HCEC 1CT (cell line): ENCODE measurements at regions not wholly inside any gene's neighbourhood (a gene's known extent, or its start where the extent isn't known, plus 50 kb on each side); places are given as distances from the start of the nearest gene placed in this dataset.

Experiments used
- DNase-seq: peaks from one replicate; pipeline ENCODE4 v3.0.0-alpha.2; 2017

DNA sequence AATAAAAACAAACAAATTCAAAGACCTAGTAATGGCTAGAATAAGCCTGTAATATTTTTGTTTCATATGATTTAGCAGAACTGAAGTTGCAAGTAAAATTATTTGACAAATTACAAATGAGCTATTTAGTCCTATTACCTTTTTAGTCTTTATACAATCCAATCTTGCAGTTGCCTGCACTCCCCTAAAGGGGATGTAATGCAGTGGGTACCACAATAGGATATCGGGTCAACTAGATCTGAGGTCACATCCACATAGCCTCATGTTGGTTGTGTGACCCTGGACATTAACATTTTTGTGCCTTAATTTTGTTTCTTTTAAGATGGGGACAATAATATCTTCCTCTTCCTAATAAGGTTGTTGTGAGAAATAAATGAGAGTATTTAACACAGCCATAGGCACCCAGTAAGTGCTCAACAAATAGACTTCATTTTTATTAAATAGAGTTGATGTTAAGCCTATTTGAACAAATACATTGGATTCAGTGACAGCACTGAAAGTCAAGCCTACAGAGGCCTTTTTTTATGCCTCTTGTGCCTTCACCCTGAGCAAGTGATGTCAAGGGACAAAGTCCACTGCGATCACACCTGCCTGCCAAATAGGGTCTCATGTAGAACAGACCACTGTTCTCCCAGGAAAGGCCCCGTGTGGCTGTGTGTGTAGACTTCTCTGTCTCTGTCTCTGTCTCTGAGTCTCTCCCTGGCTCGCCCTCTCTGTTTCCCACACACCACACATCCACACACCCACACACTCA lies 124.8 kb downstream of the EVX1 start:
- DNase-seq, result no peak

DNA sequence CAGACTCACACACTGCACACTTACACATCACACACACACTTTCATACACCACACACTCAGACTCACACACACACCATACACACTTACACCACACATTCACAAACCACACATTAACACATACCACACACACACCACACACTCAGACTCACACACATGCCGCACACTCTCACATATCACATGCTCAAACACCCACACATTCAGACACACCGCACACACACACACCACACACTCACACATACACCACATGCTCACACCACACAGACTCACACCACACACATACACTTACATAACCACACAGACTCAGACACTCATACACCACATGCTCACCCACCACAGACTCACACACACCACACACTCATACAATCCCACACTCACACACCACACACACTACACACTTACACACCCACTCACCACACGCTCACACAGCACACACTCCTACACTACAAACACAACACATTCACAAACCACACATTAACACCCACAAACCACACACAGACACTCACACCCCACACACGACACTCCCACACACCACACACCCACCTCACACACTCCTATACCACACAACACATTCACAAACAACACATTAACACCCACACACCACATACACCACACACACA lies 125.4 kb downstream of the EVX1 start:
- no peak for DNase-seq

DNA sequence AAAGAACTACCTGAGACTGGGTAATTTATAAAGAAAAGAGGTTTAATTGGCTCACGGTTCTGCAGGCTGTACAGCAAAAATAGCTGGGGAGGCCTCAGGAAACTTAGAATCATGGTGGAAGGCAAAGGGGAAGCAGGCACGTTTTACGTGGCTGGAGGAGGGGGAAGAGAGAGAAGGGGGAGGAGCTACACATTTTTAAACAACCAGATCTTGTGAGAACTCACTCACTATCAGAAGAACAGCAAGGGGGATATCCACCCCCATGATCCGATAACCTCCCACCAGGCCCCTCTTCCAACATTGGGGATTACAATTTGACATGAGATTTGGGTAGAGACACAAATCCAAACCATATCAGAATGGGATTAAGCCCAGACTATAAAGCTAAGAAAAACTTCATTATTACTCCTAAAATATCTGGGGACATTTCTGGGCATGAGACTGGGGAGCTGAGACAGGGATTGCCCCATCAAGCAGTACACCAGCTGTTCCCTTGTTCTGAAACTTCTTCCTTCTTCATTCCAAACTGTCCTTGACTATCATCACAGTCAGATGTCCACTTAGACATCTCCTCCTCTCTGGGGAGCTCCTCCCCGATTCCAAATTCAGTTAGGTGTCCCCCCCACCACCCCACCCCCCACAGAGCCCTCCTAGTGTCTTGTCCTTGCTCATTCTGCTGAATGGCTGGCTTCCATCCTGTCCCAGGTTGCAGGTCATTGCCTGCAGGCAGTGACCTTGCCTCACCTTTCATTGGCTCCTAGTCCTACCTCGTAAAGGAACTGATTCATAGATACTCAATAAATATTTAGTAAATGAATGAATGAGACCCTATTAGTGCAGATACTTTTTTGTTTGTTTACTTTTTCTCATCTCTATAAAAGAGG lies 132.6 kb downstream of the EVX1 start:
- DNase-seq, result no peak

DNA sequence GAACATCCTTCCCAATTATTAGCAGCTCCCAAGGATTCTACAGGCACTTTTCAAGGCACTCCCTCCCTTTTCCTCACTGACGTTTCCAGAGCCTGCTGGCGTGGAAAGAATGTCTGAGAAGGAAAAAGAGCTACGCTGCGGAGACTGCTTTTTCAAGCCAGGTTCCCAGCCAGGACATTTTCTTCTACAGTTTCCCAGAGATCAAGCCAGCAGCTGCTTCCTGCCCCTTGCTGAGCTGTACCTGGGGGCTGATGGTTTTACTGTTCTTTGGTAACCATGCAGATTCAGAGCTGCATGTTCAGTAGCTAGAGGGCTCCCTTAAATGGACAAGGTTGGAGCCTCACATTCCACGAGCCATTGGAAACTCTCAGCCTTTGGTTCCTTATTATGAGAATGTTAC lies 133.4 kb downstream of the EVX1 start:
- no peak for DNase-seq

DNA sequence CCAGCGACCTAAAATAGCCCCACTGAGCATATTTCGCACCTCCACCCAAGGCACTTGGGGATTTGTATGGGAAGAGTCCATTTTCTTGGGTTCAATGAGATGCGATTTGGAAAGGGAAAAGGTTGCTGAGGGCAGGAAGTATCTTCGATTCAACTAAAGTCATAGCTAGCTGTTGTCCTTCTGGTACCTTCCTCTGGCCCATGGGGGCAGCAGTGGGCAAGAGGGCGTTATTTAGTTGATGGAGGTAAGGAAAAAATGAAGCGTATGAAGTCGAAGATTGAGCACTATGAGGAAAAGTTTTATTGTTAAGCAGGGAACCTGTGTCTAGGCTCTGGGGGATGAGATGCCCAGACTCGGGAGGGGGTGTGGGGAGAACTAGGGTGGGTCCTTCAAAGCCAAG lies 135.4 kb downstream of the EVX1 start:
- no peak for DNase-seq

DNA sequence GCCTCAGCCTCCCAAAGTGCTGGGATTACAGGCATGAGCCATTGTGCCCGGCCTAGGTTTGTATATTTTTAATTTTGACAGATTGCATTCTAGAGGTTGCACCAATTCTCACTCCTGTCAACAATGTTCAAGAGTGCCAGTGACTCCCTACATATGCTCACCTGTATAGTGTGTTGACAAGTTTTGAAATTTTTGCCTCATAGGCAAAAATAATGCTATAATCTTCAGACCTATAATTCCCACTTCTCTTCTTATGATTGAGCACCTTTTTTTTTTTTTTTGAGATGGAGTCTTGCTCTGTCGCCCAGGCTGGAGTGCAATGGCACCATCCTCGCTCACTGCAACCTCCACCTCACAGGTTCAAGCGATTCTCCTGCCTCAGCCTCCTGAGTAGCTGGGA lies 139.7 kb downstream of the EVX1 start:
- DNase-seq, result no peak

DNA sequence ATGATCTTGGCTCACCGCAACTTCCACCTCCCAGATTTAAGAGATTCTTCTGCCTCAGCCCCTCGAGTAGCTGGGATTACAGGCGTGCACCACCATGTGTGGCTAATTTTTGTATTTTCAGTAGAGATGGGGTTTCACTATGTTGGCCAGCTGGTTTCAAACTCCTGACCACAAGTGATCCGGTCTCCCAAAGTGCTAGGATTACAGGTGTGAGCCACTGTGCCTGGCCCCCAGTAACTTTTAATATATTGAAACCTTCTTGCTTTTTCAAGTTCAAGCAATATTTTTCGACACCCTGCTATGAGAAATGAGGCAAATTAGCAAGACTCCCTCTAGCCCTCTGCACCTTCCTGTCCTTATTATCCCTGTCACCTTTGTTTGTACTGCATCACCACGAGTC lies 144.0 kb downstream of the EVX1 start:
- no peak for DNase-seq

DNA sequence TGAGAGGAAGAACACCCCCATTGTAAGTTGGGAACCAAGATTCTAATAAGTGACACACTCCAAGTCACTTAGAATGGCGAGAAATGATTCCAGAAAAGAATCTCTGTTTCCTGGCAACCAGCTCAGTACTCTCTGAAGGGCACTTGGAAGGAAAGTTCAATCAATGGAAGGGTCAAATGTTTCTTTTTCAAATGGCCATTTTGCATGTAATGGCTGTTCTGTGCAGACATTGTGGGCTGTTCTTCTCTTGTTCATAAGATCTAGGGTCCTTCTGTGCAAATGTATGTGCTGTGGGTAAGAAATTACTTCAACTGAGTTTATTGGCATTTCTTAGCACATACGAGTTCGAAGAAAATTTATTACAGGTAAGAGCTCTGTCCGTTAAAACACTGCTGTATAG lies 145.3 kb downstream of the EVX1 start:
- DNase-seq, result no peak

DNA sequence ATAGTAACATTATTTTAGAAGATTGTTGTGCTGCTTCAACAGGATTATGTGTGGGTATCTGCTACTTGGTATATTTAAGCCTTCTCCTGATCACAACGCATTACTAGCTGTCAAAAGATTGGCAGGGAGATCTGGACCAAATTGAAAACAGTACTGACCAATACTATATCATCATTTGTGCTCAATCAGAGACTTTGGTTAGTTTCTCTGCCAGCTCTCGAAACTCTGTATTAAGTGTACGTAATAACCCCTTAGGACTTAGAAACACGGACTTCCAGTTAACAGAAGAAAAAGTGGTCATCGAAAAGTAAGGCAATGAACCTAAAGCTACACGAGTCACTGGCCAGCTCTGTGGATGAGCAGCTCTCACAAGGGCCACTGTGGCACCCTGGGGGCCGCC lies 146.0 kb downstream of the EVX1 start:
- DNase-seq, result no peak

DNA sequence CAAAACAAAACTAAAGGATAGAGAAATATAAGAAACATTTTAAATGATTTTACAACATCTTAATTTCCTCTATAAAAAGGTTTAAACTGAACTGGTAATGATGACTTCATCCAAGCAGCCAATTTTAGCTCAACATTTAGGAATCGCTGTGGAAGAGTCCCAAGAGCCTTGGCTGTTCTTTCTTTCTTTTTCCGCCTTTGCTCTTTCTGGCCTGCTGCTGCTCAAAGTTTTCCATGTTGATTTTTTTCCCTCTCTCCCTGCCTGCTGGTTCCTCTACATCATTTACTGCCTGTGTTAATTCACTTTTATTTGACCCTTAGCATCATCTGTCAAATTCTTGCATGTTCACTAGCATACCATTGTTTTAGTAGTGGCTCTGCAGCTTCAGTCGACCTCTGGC lies 146.9 kb downstream of the EVX1 start:
- DNase-seq, result no peak

DNA sequence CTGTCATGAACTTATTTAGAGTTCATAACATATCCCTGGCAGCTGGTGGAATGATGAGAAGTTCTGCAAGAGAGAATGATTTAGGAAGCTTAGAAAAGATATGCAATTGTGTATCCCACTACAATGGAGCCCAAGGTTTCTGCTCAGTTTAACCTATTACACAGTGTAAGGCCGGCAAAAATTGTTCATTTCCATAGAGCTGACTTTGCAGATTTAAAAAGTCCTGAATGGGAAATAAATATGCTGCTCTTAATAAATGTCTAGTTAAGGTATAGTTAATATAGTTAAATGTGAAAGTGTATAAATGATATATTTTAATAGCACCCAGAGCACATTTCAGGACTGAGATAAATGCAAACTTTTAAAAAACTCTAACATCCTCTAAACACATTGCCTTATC lies 149.9 kb downstream of the EVX1 start:
- DNase-seq, result no peak

DNA sequence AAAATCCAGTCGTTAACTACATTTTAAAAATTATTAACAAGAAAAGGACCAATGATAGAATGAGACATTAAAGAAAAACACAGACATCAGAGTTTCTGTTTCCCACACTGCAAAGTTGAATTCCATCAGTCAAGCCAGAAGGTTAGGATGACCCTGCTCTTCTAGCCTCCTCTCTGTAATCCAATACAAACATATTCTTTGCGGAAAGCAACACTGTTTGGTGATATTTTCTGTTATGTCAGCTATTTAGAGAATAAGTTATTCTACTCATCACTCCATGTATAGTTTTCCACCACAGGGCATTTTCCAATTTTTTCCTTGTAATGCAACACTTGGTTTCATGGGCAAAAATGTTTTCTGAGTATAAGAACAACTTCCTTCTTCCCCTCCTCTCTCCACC lies 152.3 kb downstream of the EVX1 start:
- no peak for DNase-seq

DNA sequence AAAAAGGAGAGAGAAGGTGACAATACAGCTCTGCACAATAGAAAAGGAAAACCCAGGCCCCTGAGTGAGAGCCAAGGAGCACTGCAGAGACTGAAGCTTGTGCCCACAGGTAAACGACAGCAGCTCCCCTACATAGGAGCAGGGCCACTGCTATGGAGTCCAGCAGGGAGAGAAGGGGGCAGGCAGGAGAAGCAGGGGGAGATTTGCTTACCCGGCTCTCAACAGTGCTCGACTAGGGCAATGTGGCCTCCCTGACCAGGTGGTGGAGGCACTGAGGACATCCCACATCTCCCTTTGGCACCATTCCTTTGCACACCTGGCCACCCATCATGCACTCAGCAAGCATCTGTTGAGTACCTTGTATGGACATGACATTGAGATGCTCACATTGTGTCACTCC lies 153.0 kb downstream of the EVX1 start:
- DNase-seq, result no peak

DNA sequence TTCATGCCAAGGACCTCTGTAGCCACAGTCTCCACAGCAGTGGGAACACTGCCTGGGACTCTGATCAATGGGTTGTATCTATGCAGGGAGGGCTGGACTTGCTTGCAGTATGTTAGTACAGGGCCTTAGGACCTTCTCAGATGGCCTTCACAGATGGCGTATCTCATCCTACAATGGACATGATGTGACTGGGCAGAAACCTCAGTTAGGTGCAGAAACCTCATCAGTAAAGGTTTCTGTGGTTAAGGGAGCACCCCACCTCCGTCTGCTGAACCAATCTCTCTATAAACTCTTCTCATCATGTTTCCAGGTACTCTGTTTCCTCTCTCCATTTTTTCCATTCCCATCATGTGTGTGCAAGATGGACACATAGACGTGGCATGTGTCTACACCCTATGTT lies 154.9 kb downstream of the EVX1 start:
- DNase-seq, result no peak

DNA sequence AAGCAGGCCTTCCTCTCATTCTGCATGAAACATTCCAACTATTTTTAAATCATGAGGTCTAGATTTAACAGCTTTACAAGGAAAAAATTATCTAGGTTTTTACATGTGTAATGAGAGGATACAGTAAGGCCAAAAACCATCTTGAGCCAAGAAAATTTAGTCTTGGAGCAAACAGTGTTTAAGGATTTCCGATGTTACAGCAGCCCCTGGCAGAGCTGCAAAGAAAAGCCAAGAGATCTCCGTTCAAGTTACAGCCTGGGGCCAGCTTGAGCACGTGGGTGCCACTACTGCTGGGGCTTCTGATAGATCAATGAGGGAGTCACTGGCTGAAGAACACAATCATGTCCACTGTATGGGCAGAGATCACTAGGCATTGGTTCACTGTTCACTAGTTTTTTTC lies 156.2 kb downstream of the EVX1 start:
- no peak for DNase-seq

DNA sequence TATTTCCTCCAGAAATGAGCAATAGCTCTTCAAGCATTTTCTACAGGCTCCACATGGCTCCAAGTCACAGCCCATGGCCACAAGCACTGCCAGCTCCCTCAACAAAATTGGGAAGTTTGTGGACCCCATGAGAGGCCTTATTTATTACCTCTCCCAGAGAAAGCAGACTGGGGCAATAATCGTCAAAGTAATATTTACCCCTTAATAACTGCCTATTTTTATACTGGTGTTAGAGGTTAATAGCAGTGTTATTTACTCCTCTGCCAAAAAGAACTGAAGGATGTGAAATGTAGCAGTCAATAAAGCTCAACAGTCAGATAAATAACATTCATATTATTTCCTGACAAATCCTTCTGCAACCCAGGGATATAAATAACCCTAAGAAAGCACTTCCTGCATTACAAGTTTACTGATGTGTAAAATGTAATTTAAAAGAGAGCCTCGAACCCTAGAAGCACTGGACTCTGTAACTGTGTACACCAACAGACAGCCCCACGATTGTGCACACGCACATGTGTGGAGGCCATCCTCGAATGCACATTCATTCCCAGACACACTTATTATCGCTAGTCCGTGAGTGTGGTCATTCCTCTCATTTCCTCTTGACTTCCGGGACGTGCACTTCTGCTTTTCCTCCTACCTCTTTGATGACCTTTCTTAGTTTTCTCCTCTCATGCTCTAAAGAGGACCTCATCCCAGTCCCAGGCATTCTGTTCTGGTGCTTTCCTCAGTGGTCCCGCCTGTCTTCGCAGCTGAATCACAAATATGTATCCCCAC lies 157.4 kb downstream of the EVX1 start:
- DNase-seq, result no peak

DNA sequence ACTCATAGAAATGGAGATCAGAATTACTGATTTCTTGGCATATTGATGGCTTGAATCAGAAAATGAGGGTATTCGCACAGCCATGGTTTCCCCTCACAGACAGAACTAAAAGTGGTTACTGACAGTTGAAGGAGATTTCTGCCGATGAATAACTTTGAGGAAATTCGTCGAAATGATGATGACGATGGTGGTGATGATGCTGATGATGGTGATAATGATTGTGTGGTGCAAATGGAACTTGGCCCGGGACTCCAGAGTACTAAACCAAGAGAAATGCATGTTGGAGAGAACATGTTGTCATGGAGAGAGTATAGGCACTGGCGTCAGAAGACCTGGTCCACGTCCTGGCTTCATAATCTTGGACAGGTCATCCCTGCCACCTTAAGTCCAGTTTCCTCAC lies 163.2 kb downstream of the EVX1 start:
- no peak for DNase-seq

DNA sequence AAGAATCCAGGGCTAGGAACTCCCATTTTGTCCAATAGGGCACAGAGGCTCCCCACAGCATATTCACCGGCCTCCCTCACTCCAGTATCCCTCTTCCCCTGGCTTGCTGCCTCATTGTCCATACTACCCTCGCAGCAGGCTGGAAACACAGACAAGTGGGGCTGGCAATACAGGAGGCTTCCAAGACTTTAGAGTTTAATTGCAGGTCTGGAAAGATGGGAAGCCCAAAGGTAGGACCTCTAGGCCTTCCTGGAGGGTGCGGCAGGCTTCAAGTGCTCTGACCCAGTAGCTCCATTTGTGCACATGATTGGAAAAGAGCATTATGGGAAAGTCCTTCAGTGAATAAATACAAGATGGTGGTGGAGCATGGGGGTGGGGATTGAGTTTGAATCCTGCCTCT lies 166.7 kb downstream of the EVX1 start:
- no peak for DNase-seq

DNA sequence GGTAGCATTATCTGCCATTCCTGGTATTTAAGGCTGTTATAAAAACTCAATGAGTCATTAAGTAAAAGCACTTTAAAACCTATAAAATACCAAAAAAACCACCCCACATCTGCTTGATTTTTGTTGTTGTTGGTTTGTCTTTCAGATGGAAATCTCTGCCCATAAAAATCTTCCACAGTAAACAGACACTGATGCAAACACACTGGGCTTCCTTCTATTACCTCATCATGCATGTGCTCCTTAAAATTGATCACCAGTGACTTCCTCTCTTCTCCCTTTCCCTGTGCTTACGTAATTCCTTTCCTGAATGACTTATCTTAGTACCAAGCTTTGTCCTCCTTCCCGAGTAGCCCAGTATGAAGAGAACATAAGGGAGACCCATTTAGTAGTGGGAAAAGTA lies 167.2 kb downstream of the EVX1 start:
- DNase-seq, result peak; percentile 79

DNA sequence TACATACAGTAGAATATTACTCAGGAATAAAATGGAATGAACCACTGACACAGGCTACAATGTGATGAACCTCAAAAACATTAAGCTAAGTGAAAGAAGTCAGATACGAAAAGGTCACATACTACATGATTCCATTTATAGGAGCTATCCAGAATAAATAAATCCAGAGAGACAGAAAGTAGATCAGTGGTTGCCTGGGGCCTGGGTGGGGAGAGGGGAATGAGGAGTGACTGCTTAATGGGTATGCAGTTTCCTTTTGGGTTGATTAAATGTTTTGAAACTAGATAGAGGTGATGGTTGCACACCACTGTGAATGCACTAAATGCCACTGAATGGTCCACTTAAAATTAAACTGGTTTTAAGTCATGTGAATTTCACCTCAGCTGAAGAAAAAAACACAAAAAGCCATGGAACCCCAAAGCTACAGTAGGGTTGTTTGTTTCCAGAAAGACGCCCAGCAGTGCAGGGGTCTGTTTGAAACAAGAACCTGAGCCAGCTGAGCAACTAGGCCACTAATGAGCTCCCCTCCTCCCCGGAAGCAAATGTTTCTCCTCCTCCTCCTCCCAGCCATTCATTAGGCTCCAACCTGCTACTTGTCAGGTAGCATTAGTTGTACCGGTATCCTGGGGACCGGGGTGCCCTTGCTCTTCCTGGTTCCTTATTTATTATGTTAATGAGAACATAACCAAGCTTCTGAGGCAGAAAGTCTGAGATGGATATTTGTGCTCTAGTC lies 168.4 kb downstream of the EVX1 start:
- no peak for DNase-seq

DNA sequence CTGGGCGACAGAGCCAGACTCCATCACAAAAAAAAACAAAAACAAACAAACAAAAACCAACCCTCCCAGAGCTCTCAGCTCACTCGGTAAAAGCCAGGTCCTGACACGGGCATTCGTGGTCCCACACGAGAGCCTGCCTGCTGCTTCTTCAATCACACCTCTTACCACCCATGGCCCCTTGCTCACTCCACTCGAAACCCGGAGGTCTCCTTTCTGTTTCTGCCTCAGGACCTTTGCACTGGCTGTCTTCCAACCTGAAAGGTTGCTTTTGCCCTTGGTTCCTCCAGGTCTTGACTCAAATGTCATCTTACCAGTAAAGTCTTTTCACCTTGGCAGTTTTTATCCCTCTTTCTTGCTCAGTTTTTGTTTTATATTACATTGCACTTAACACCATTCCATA lies 169.6 kb downstream of the EVX1 start:
- no peak for DNase-seq

DNA sequence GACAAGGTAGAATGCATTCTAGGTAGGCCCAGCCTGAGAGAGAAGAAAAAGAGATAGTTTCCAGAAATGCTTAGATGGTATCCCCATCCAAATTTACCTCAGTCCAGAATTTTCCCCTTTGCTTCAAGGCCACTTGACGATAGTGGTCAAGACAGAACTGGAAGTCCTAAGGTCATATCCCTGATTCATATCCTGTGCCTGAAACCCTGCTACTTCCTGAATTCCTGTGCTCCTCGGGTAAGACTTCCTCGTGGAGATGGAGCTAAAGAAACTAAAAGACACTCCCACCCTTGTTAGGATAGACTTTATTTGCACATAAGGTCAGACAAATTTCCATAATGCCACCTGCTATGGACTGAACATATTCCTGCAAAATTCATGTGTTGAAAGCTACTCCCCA lies 175.9 kb downstream of the EVX1 start:
- DNase-seq, result peak; percentile 61
